ENCODE measurements at regions not wholly inside any gene's neighbourhood (a gene's known extent, or its start where the extent isn't known, plus 50 kb on each side); places are given as distances from the start of the nearest gene placed in this dataset.

- no peak for TF ChIP-seq CTCF (conservative IDR thresholded peaks at IDR 0.05)
These were observed 635.4 kb downstream of the EPHA4 start for GRCh38 chr2:220936641-220937197.

More at GRCh38 chr2:220936641-220937197, 635.4 kb downstream of the EPHA4 start:
- H2BK120ac ChIP-seq (ENCODE audit: low read depth, low read length, poor library complexity, severe bottlenecking) = no peak overlapping the region
- no peak overlapping the region for H3K14ac ChIP-seq (ENCODE audit: insufficient read depth, low read length)
- no peaks in the 10 kb centered on the region for H3K79me2 ChIP-seq (ENCODE audit: insufficient read depth, low read length)
- H4K20me1 ChIP-seq (ENCODE audit: control insufficient read depth, insufficient read depth, insufficient read length) = no peaks in the 10 kb centered on the region
- H3K56ac ChIP-seq (ENCODE audit: insufficient read length, low read depth, low read length) = no peak overlapping the region
- no peak overlapping the region for H4K5ac ChIP-seq (ENCODE audit: insufficient read length, low read depth, low read length)
- H4K91ac ChIP-seq (ENCODE audit: insufficient read length, low read depth, low read length) = no peak overlapping the region
- H3K4ac ChIP-seq (ENCODE audit: low read depth, low read length) = no peak overlapping the region
- DNase-seq = no peak
- H3K27me3 ChIP-seq (ENCODE audit: insufficient read depth, low read length) = no peaks in the 10 kb centered on the region
- H4K8ac ChIP-seq (replicated peaks; ENCODE audit: insufficient read length, low read depth, low read length) = no peak overlapping the region
- no peak overlapping the region for H2BK5ac ChIP-seq (ENCODE audit: insufficient read length, low read length)
- no peak overlapping the region for H3K18ac ChIP-seq (ENCODE audit: insufficient read length, low read depth, low read length)
- WGBS (ENCODE audit: extremely low coverage, insufficient read length, low lambda C conversion rate) = no CpG with 5 or more reads among the region's 4 CpGs
- H3K4me2 ChIP-seq (ENCODE audit: insufficient read depth, insufficient read length, low read length) = no peak overlapping the region
- no peak overlapping the region for H3K23ac ChIP-seq (ENCODE audit: insufficient read length, low read depth, low read length)
- no peak overlapping the region; a peak in 1 of 7 replicates for H3K27ac Mint-ChIP-seq
- no peak overlapping the region for H3K4me3 Mint-ChIP-seq
- H3K79me1 ChIP-seq (ENCODE audit: insufficient read depth, low read depth, low read length, poor library complexity, severe bottlenecking) = no peaks in the 10 kb centered on the region
- peaks cover 0 to 6% (median 0%) of the 10 kb centered on the region in 3 experiments; a peak in 2 of 7 replicates for H3K36me3 Mint-ChIP-seq (ENCODE audit: insufficient read depth in 1 of 3, low read depth in 3 of 3)
- H3K9me3 ChIP-seq (ENCODE audit: control insufficient read depth, low read depth, low read length) = no peaks in the 10 kb centered on the region
- no peak overlapping the region for H3T11ph ChIP-seq (ENCODE audit: low read length)
- H2BK12ac ChIP-seq (ENCODE audit: insufficient read length, low read depth, low read length) = no peak overlapping the region
- no peak overlapping the region for H2BK15ac ChIP-seq (ENCODE audit: low read depth, low read length)
- H2AFZ ChIP-seq (ENCODE audit: low read length) = no peak overlapping the region
- peaks cover 0 to 4% of the 10 kb centered on the region in 2 experiments; a peak in 3 of 5 replicates for H3K9me3 Mint-ChIP-seq
- no peak overlapping the region for H3K27ac ChIP-seq (ENCODE audit: insufficient read length, low read depth, low read length)
- H3K4me1 Mint-ChIP-seq = peaks cover 7 to 10% of the 10 kb centered on the region in 2 experiments
- no peaks in the 10 kb centered on the region for H3K23me2 ChIP-seq (ENCODE audit: insufficient read length, low read depth, low read length, poor library complexity, severe bottlenecking)
- H2BK20ac ChIP-seq (ENCODE audit: low read depth, low read length, poor library complexity, severe bottlenecking) = no peak overlapping the region
- H3K4me1 ChIP-seq (ENCODE audit: insufficient read depth, low read length) = peaks cover 4% of the 10 kb centered on the region; the same call in 1 of the 2 replicates
- peaks cover 3% of the 10 kb centered on the region; the same call in 1 of the 2 replicates for H3K27me3 Mint-ChIP-seq (ENCODE audit: low read depth)
- no peak overlapping the region for H3K9ac ChIP-seq (ENCODE audit: extremely low read depth, insufficient read length, low read length)
- no peak overlapping the region for H2AK5ac ChIP-seq (ENCODE audit: insufficient read length, low read length)
